ENCODE measurements at regions not wholly inside any gene's neighbourhood (a gene's known extent, or its start where the extent isn't known, plus 50 kb on each side); places are given as distances from the start of the nearest gene placed in this dataset.
A peak's percentile ranks its signal among the peaks of the same experiment; 100 is the strongest.
"Not testable (repeated sequence)": the region's sequence is repeated elsewhere in the genome, so short reads cannot be mapped to it uniquely, and the experiment has no call there.

GRCh38 chr2:131738996-131739434 is 211.3 kb downstream of the CCDC74A start:
- not testable (repeated sequence) for DNase-seq

- DNase-seq: no peak
These were observed 226.2 kb downstream of the CCDC74A start for GRCh38 chr2:131753640-131754561.

DNA sequence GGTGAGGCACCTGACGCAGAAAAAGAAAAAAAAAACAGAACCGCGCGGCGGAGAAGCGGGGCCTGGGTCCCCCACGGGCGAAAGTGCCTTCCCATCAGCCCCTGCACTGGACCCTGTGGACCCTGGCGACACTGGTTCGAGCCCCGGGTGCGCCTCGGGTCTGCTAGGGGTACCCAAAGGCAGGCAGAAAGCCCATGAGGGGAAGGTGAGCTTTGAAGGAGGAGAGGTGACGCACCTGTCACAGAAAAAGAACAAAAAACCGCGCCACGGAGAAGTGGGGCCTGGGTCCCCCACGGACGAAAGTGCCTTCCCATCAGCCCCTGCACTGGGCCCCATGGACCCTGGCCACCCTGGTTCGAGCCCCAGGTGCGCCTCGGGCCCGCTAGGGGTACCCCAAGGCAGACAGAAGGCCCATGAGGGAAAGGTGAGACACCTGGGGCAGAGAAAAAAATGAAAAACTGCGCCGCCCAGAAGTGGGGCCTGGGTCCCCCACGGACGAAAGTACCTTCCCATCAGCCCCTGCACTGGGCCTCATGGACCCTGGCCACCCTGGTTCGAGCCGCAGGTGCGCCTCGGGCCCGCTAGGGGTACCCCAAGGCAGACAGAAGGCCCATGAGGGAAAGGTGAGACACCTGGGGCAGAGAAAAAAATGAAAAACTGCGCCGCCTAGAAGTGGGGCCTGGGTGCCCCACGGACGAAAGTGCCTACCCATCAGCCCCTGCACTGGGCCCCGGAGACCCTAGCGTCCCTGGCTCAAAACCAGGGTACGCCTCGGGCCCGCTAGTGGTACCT is 227.4 kb downstream of the CCDC74A start:
- no peak for DNase-seq

- DNase-seq: no peak
These were observed 228.6 kb downstream of the CCDC74A start for GRCh38 chr2:131756141-131756907.

DNA sequence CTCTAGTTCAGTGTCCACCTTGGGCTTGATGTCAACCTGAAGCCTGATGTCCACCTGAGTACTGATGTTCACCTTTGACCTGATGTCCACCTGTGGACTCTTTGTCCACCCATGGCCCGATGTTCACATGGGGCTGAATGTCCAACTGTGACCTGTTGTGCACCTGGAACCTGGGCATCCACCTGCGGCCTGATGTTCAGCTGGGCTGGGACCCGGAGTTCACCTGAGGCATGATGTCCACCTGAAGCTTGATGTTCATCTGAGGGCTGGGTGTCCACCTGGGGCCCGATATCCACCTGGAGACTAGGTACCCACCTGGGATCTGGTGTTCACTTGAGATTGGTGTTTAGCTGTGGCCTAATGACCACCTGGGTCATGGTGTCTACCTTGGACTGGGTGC is 231.3 kb downstream of the CCDC74A start:
- not testable (repeated sequence) for DNase-seq

- DNase-seq: not testable (repeated sequence)
These were observed 247.4 kb downstream of the CCDC74A start for GRCh38 chr2:131774955-131775555.

GRCh38 chr2:131775903-131776506 is 248.3 kb downstream of the CCDC74A start:
- not testable (repeated sequence) for DNase-seq

GRCh38 chr2:131780446-131780845 is 252.8 kb downstream of the CCDC74A start:
- not testable (repeated sequence) for DNase-seq

- no peak for DNase-seq
These were observed 273.6 kb downstream of the CCDC74A start for GRCh38 chr2:131801210-131801744.

GRCh38 chr2:131801745-131802350 is 274.2 kb downstream of the CCDC74A start:
- peak; percentile 48 for DNase-seq

DNA sequence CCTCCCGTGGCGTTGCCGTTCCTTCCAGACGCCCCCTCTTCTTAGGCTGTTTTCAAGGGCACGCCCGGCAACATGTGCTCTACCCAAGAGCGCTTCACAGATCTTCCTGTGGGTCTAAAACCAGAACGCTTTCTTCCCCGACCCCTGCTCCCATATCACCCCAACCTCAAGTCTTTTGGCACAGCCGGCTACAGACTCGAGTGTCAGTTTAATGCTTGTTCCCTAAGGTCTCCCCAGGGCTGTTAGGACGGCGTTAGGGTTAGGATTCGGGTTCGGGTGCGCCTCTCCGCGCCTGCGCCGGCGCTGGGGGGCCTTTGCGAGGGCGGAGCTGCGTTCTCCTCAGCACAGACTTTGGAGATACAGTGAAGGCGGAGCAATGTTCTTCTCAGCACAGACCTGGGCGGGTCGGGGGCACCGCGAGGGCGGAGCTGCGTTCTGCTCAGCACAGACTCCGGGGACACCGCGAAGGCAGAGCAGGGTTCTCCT is 274.7 kb downstream of the CCDC74A start:
- DNase-seq: peak; percentile 31

GRCh38 chr2:131803237-131803636 is 275.5 kb downstream of the CCDC74A start:
- not testable (repeated sequence) for DNase-seq

GRCh38 chr2:131812605-131813004 is 284.9 kb downstream of the CCDC74A start:
- DNase-seq: not testable (repeated sequence)

DNA sequence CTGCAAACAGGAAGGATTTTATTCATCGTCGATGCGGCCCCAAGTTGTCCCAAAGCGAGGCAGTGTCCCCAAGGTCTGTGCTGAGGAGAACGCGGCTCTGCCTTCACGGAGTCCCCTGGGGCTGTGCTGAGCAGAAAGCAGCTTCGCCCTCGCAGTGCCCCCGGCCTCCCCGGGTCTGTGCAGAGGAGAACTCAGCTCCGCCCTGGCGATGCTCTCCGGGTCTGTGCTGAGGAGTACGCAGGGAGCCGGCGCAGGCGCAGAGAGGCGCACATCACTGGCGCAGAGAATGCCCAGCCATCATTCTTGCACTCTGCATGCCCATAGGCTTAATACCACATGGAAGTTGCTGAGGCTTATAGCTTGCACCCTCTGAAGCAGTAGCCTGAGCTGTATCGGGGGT is 285.7 kb downstream of the CCDC74A start:
- DNase-seq: not testable (repeated sequence)

- not testable (repeated sequence) for DNase-seq
These were observed 290.7 kb downstream of the CCDC74A start for GRCh38 chr2:131818267-131818973.

GRCh38 chr2:131822237-131822721 is 294.6 kb downstream of the CCDC74A start:
- not testable (repeated sequence) for DNase-seq

DNA sequence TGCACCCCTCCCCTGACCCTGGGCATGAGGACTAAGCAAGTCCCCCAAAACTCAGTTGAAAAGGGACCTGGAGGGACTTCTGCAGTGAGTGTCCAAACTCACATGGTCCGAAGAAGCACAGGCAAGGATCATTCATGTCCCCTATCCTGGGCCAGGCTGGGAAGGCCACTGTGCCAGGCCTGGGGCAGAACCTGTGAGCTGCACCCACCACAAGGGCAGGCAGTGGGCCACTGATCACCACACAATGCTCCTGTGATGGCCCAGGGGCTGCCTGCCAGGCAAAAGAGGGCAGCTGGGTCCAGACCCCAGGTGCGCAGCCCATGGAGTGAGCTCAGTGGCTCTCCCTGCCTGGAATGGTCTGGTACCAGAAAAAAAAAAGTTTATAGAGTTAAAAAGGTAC is 295.4 kb downstream of the CCDC74A start:
- DNase-seq: not testable (repeated sequence)

GRCh38 chr2:131824986-131825385 is 297.3 kb downstream of the CCDC74A start:
- not testable (repeated sequence) for DNase-seq

All from renal pelvis (tissue), 1 donor.